H1 (cell line): ENCODE measurements at regions not wholly inside any gene's neighbourhood (a gene's known extent, or its start where the extent isn't known, plus 50 kb on each side); places are given as distances from the start of the nearest gene placed in this dataset.

ENCODE experiments used
- BCL11A ChIP-seq, 2 experiments: IDR thresholded peaks; one replicate each; pipeline ENCODE4 v1.6.1; 2011; ENCODE audit warnings: low read depth in 2 of 2, low read length in 2 of 2, mild to moderate bottlenecking in 2 of 2
- EP300 ChIP-seq, 2 experiments: IDR thresholded peaks; 1 replicate in 1 of 2; 2 replicates in 1 of 2; pipeline ENCODE4 v1.6.1; 2011 to 2012; ENCODE audit warnings: low read depth in 2 of 2, low read length in 2 of 2, mild to moderate bottlenecking in 2 of 2, borderline replicate concordance in 1 of 2, inconsistent platforms in 1 of 2, moderate library complexity in 1 of 2
- EZH2 ChIP-seq: fragments of 200-600 bp; sonication (generic); IDR thresholded peaks from 2 replicates; pipeline ENCODE4 v1.7.1; 2012; ENCODE audit warnings: low read depth, mild to moderate bottlenecking, moderate library complexity, low read length, inconsistent platforms; ENCODE audit not compliant: severe bottlenecking
- GTF2F1 ChIP-seq: IDR thresholded peaks from 2 replicates; pipeline ENCODE4 v1.6.1; 2012; ENCODE audit warnings: low read depth, low read length, improper control_type of control experiment, borderline replicate concordance
- HDAC2 ChIP-seq, 2 experiments: fragments of 300-600 bp in 1 of 2; sonication (generic) in 1 of 2; IDR thresholded peaks; 2 replicates each; pipeline ENCODE4 v1.6.1; 2011 to 2012; ENCODE audit warnings: low read depth in 2 of 2, low read length in 2 of 2, mild to moderate bottlenecking in 2 of 2, moderate library complexity in 2 of 2, borderline replicate concordance in 1 of 2, inconsistent platforms in 1 of 2
- NRF1 ChIP-seq: IDR thresholded peaks from 2 replicates; pipeline ENCODE4 v1.6.1; 2011; ENCODE audit warnings: mild to moderate bottlenecking, low read depth, low read length, improper control_type of control experiment
- POLR2A ChIP-seq, 2 experiments: IDR thresholded peaks; 1 replicate in 1 of 2; 2 replicates in 1 of 2; pipeline ENCODE4 v1.6.1; 2011; ENCODE audit warnings: low read depth in 2 of 2, low read length in 2 of 2, mild to moderate bottlenecking in 2 of 2; ENCODE audit errors: control extremely low read depth in 1 of 2
- POLR2AphosphoS5 ChIP-seq: IDR thresholded peaks from 2 replicates; pipeline ENCODE4 v1.6.1; 2011; ENCODE audit warnings: low read depth, low read length
- RAD21 ChIP-seq, 2 experiments: IDR thresholded peaks in 1 of 2; conservative IDR thresholded peaks in 1 of 2; 2 replicates each; pipeline ENCODE4 v1.6.1; 2011; ENCODE audit warnings: low read depth in 2 of 2, low read length in 2 of 2, improper control_type of control experiment in 1 of 2, inconsistent platforms in 1 of 2, mild to moderate bottlenecking in 1 of 2, moderate library complexity in 1 of 2
- RFX5 ChIP-seq: IDR thresholded peaks from 2 replicates; pipeline ENCODE4 v1.6.1; 2011; ENCODE audit warnings: low read depth, low read length, improper control_type of control experiment, borderline replicate concordance
- SIN3A ChIP-seq, 2 experiments: IDR thresholded peaks in 1 of 2; conservative IDR thresholded peaks in 1 of 2; 2 replicates each; pipeline ENCODE4 v1.6.1; 2011 to 2012; ENCODE audit warnings: low read length in 2 of 2, improper control_type of control experiment in 1 of 2, low read depth in 1 of 2, mild to moderate bottlenecking in 1 of 2
- TAF1 ChIP-seq: IDR thresholded peaks from 2 replicates; pipeline ENCODE4 v1.6.1; 2011; ENCODE audit warnings: mild to moderate bottlenecking, low read depth, low read length
- TF ChIP-seq, protein P1 (sequence below), 3 experiments: IDR thresholded peaks; 1 replicate in 2 of 3; 2 replicates in 1 of 3; pipeline versions ENCODE4 v1.5.1 to v1.6.1; 2011; ENCODE audit warnings: low read length in 3 of 3, mild to moderate bottlenecking in 3 of 3, inconsistent platforms in 2 of 3, low read depth in 1 of 3, moderate library complexity in 1 of 3; ENCODE audit not compliant: insufficient read depth in 1 of 3; ENCODE audit errors: control extremely low read depth in 1 of 3

DNA sequence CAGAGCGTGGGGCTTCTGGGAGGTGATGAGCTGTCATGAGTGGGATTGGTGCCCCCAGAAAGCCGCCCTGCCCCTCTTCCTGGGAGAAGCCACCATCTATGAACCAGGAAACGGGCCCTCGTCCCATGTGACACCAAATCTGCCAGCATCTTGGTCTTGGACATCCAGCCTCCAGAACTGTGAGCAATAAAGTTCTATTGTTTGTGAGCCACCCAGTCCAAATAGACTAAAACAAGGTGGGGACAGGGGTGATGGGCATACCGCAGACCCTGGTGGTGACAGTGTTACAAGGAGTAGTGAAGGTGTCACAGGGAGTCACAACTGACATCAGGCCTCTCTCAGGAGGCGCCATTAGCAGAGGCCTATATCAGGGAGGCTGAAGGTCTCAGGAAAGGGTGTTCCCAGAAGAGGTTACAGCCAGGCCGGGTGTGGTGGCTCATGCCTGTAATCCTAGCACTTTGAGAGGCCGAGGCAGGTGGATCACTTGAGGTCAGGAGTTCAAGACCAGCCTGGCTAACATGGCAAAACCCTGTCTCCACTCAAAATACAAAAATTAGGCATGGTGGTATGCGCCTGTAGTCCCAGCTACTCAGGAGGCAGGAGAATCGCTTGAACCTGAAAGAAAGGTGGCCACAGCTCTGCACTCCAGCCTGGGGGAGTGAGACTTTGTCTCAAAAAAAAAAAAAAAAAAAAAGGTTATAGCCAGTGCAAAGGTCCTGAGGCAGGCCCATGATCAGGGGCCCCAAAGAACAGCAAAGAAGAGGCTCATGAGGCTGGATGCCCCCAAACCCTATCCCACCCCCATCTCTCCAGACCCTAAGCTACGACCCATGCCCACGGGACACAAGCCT, 53.0 kb downstream of the NCOR2 start:
- TF ChIP-seq, protein P1, sequence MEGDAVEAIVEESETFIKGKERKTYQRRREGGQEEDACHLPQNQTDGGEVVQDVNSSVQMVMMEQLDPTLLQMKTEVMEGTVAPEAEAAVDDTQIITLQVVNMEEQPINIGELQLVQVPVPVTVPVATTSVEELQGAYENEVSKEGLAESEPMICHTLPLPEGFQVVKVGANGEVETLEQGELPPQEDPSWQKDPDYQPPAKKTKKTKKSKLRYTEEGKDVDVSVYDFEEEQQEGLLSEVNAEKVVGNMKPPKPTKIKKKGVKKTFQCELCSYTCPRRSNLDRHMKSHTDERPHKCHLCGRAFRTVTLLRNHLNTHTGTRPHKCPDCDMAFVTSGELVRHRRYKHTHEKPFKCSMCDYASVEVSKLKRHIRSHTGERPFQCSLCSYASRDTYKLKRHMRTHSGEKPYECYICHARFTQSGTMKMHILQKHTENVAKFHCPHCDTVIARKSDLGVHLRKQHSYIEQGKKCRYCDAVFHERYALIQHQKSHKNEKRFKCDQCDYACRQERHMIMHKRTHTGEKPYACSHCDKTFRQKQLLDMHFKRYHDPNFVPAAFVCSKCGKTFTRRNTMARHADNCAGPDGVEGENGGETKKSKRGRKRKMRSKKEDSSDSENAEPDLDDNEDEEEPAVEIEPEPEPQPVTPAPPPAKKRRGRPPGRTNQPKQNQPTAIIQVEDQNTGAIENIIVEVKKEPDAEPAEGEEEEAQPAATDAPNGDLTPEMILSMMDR (IDR thresholded peaks at IDR 0.05; ENCODE audit: control extremely low read depth in 1 of 3, insufficient read depth in 1 of 3, low read depth in 1 of 3, low read length in 3 of 3), result no peak
- TF ChIP-seq TAF1 (no peak), EZH2 (no peak), RAD21 (IDR thresholded peaks at IDR 0.05 in 1 of 2, conservative IDR thresholded peaks at IDR 0.05 in 1 of 2; ENCODE audit: low read depth in 2 of 2, low read length in 2 of 2) (no peak), HDAC2 (IDR thresholded peaks at IDR 0.05; ENCODE audit: borderline replicate concordance in 1 of 2, low read depth in 2 of 2, low read length in 2 of 2) (0 out of 4 replicates have a peak, but pooled peaks of 1 of the 2 experiments have one; percentile 24), POLR2A (IDR thresholded peaks at IDR 0.05; ENCODE audit: control extremely low read depth in 1 of 2, low read depth in 2 of 2, low read length in 2 of 2) (no peak), GTF2F1 (no peak), EP300 (IDR thresholded peaks at IDR 0.05; ENCODE audit: borderline replicate concordance in 1 of 2, low read depth in 2 of 2, low read length in 2 of 2) (no peak), POLR2AphosphoS5 (no peak), SIN3A (conservative IDR thresholded peaks at IDR 0.05 in 1 of 2, IDR thresholded peaks at IDR 0.05 in 1 of 2; ENCODE audit: low read depth in 1 of 2, low read length in 2 of 2) (no peak), RFX5 (no peak), NRF1 (no peak), BCL11A (IDR thresholded peaks at IDR 0.05; ENCODE audit: low read depth in 2 of 2, low read length in 2 of 2) (no peak)
